SHP77 treated with DMSO at 0.1 percent for 48 hours (cell line): ENCODE measurements at regions not wholly inside any gene's neighbourhood (a gene's known extent, or its start where the extent isn't known, plus 50 kb on each side); places are given as distances from the start of the nearest gene placed in this dataset.
"Not testable (repeated sequence)": the region's sequence is repeated elsewhere in the genome, so short reads cannot be mapped to it uniquely, and the experiment has no call there.

Experiments
- DNase-seq: peaks from one replicate; lab custom pipeline; 2025; lab: John Stamatoyannopoulos, UW

DNA sequence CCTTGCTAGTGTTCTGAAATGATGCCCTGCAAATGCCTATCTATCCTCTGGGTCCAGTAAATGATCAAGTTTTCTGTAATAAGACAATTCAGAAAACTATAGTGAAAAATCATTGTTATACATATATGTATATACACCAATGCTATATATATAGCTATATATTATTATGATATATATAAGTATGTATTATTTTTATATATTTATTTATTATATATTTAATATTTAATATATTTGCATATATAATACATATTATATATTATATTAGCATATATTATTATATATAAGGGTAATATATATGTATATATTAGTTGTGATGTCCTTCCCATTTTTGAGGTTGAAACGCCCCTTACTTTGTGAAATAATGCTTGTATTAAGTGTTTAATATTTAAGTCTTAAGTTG is 181.4 kb upstream of the CACNA2D1 start:
- DNase-seq = no peak

GRCh38 chr7:82624337-82624736 is 180.8 kb upstream of the CACNA2D1 start:
- DNase-seq = no peak

DNA sequence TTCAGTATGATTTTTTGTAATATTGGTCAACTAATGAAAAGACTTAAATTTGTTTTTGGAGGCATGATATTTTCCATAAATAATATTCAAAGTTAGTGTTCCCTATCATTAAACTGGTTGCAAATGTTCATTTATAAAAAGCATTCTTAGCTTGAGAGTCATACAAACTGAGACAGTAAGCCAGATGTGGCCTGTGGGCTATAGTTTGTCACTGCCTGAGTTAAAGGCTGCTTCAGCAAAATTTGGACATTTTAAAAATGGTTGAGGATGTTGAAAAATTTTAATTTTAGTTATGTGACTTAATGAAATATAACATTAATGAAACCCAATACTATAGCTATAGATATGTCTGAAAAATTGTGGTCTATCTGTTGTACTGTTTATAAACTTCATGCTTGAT is 180.2 kb upstream of the CACNA2D1 start:
- DNase-seq = no peak

- DNase-seq = no peak
Observed at GRCh38 chr7:82617156-82617555, 173.6 kb upstream of the CACNA2D1 start.

GRCh38 chr7:82616059-82616728 is 172.6 kb upstream of the CACNA2D1 start:
- no peak for DNase-seq

DNA sequence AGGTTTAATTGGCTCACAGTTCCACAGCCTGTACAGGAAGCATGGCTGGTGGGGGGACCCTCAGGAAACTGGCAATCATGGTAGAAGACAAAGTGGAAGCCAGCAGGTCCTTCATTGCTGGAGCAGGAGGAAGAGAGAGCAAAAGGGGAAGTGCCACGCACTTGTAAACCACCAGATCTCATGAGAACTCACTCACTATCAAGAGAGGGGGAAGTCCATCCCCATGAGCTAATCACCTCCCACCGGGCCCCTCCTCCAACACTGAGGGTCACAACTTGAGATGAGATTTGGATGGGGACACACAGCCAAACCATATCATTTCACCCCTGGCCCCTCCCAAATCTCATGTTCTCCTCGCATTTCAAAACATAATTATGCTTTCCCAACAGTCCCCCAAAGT is 171.9 kb upstream of the CACNA2D1 start:
- DNase-seq = no peak

- no peak for DNase-seq
Observed at GRCh38 chr7:82609746-82610145, 166.2 kb upstream of the CACNA2D1 start.

- peak; percentile 60 for DNase-seq
Observed at GRCh38 chr7:82605247-82605864, 161.8 kb upstream of the CACNA2D1 start.

- DNase-seq = no peak
Observed at GRCh38 chr7:82602066-82602465, 158.5 kb upstream of the CACNA2D1 start.

DNA sequence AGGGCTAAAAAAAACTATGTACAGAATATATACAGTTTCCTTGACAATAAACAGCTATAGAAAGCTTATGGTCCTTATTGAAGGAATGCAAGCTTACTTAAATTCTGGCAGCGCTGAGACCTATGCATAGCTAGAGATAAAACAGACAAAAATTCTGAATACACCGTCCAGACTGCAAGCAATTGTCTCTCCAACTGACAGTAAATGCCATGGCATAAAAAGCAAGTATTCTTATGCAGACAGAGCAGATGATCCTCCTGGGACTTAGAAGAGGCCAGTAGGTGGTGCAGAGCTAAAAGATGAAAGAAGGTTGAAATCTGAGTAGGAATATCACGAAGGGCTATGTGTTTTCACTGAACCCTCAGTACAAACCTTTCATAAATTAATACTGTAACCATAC is 157.0 kb upstream of the CACNA2D1 start:
- no peak for DNase-seq

DNA sequence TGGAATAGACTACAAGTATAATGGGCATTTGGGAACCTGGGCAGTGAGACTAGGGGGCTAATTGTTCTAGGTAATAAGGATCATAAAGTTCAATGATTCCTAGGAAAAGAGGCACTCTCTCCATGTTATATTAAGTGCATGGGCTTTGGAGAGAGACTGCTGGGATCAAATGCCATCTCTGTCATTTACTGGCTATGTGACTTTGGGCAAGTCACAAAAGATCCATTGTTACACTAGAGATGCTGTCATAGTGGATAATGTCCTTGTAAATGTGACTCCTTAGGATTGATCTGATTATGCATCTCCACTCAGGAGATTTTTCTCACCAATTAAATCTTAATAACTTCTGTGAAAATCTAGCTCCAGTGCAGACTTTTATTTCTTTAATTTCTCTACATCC is 156.3 kb upstream of the CACNA2D1 start:
- DNase-seq = no peak

DNA sequence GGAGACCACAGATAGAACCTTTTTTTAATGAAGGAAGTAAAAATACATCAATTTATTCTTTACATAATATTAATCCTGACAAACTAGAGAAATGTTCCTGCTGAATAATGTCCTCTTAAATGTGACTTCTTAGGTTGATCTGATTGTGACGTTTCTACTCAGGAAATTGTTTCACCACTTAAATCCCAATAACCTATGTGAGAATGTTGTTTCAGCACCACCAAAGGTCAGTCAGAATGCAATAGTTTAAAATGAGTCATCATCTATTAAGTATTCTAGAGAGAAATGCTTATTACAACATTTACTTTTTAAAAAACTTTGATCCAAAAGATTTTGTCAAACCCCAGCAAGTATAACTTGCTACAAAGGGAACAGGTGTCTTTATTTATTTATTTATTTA is 155.4 kb upstream of the CACNA2D1 start:
- DNase-seq = no peak

DNA sequence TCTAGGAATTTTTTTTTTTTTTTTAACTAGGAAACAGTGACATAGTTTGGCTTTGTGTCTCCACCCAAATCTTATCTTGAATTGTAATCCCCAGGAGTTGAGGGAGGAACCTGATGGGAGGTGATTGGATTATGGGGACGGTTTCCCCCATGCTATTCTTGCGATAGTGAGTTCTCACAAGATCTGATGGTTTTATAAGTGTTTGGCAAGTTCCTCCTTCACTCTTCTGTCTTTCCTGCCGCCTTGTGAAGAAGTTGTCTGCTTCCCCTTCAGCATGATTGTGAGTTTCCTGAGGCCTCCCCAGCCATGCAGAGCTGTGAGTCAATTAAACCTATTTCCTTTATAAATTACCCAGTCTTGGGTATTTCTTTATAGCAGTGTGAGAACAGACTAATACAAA is 152.2 kb upstream of the CACNA2D1 start:
- DNase-seq = not testable (repeated sequence)

DNA sequence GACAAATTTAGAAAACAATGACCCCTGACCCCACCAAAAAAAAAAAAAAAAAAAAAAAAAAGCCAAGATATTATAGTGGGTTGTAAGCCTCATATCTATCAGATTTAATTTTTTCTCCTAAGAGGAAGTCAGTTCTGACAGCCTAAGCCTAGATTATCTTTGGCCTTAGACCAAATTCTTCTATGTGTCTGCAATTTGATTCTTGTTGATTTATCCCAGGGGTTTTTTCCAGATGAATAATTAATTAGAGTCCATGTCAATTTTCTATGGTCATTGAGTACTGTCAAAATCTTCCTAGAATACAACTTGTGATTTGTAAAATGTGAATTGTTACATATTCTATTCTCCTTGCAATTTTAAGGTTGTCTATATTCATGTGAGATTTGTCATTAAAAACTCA is 151.6 kb upstream of the CACNA2D1 start:
- peak; percentile 18 for DNase-seq

GRCh38 chr7:82594665-82595064 is 151.1 kb upstream of the CACNA2D1 start:
- peak; percentile 53 for DNase-seq

- peak; percentile 92 for DNase-seq
Observed at GRCh38 chr7:82593780-82594179, 150.2 kb upstream of the CACNA2D1 start.

GRCh38 chr7:82592416-82592815 is 148.8 kb upstream of the CACNA2D1 start:
- DNase-seq = no peak

DNA sequence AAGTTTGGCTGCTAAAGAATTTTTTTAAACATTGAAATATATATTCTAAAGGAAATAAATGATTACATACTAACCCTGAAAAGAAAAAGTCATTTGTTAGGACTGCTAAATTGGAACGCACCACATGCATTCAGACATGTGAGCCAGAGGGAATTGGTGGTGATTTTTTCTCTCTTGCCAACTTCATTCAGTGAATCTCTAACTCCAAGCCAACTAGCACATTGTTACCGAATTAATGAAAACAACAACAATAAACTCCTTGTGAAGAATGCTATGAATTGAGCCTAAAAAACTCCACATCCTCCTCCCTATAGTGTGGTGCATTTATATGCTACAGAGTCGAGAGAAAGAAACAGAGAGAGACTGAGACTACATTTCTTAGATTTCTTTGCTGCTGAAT is 135.5 kb upstream of the CACNA2D1 start:
- no peak for DNase-seq

DNA sequence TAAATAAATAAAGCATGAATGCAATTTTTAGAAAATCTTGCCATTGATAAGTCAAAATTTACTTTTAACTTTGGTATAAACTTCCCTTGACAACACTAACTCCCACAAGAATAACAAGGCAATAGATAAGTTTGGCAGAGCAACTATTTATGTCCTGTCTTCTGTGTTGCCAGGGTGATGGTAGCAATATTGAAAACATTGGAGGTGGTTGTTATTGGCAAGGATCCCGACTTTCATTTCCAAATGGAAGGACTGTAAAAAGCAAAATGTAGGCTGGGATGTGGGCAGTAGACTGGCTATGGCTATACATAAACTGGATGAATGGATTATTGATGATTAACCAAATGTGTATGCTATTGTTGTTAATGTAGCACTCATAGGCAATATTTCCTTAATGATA is 134.9 kb upstream of the CACNA2D1 start:
- no peak for DNase-seq

DNA sequence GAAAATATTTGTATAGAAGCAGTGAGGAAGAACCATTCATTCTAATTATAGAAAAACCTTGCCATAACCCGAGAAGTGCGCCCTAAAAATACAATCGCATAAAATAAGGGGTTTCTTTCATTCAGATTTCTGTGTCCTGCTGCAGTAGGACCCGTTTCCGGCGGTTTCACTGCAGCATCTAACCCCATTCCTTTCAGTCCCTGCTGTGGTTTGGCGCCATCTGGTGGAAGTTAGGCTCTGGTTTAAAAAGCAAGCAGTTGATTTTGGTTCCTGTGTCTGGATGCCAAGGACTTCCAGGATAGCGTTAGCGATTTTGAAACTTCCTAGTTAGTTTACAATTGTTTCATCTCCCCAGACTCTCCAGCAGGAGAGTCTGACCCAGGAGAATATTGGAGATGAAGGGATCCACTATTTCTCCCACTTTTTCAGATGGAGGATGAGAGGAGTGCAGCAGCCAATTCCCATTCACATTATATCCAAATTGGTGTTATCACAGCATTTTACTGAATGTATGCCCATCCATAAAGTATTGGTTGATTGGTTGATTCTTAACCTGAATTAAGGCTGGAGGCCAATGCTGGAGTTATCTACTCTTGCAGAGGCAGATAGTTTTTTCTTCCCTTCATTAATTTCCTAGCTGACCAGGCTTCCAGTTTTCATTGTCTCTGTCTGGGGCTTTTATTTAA is 128.8 kb upstream of the CACNA2D1 start:
- peak; percentile 79 for DNase-seq

DNA sequence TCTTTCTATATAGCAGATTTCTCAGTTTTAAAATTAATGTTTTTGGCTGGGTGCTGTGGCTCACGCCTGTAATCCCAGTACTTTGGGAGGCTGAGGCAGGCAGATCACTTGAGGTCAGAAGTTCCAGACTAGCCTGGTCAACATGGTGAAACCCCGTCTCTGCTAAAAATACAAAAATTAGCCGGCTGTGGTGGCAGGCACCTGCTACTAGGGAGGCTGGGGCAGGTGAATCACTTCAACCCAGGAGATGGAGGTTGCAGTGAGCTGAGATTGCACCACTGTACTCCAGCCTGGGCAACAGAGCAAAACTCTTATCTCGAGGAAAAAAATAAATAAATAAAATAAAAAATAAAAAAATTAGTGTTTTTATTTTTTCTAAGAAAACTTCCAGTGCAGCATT is 127.5 kb upstream of the CACNA2D1 start:
- DNase-seq = not testable (repeated sequence)

DNA sequence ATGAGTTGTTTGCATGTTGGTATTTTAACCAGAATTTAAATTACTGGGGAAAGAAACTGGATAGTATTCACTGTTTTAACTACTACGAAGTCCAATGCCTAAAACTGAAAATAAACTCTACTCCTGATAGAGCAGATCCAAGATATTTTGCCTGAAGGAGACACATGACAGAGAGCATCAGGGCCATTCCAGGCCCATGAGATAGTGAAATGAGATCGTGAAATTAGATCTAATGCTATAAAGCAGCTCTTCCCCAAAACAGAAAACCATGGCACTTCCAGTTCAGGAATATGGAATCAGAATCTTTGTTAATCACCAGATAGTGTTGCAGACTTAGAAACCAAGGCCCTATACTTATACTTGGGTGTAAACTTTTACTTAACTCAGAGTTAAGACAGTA is 124.3 kb upstream of the CACNA2D1 start:
- DNase-seq = no peak

DNA sequence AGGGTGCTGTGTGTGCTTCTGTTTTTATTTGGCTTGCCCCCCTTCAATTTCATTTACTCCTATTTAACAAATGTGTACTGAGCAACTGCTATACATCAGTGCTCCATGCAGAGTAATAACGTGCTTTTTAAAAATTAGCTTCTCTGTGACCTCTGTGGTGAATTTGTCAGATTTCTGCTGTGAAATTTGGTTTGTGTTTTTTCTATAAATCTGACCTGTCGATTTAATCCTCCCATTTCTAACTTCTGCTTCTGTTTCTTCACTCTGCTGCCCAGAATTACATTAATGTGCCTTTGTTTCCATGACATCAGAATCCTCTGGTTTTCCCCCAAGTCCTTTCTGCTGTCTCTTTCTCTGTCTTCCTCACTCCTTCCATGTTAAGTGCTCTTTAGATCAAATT is 123.8 kb upstream of the CACNA2D1 start:
- no peak for DNase-seq

DNA sequence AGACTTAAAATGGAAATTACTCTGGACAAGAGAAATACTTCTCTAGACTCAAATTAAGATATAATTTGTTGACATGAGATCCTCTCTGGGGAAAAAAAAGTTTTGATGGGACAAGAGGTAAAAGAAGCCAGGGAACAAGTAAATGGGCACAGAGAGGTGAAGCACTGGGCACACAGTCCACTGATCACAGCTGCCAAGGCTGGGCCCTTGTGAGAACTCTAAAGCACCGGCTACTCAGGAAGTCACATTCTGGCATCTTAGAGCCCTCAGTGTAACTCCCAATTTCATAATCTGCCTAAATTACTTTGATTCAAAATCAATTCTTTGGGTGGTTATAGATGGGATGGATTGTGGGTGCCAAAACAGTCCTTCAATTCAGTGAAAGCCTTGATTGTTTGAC is 123.2 kb upstream of the CACNA2D1 start:
- DNase-seq = no peak
